ENCODE measurements at regions not wholly inside any gene's neighbourhood (a gene's known extent, or its start where the extent isn't known, plus 50 kb on each side); places are given as distances from the start of the nearest gene placed in this dataset.

GRCh38 chr2:60159519-60159918 is 393.9 kb downstream of the BCL11A start:
- TF ChIP-seq OSR1 (CRISPR knock-in tag; IDR thresholded peaks at IDR 0.05) (no peak), ZNF565 (CRISPR knock-in tag; conservative IDR thresholded peaks at IDR 0.05; ENCODE audit: low read depth) (no peak), PPARA (CRISPR knock-in tag; IDR thresholded peaks at IDR 0.05; ENCODE audit: borderline replicate concordance) (no peak), TSHZ2 (CRISPR knock-in tag; IDR thresholded peaks at IDR 0.05) (no peak), ZC3H10 (CRISPR knock-in tag; IDR thresholded peaks at IDR 0.05) (no peak), ZFP30 (CRISPR knock-in tag; IDR thresholded peaks at IDR 0.05) (no peak), ARNTL (CRISPR knock-in tag; IDR thresholded peaks at IDR 0.05; ENCODE audit: borderline replicate concordance, low read depth) (no peak), CSDC2 (CRISPR knock-in tag; IDR thresholded peaks at IDR 0.05) (no peak)
- no peak for ATAC-seq

- no peak for ATAC-seq
- TF ChIP-seq ESRRG (CRISPR knock-in tag; IDR thresholded peaks at IDR 0.05), result no peak
- TF ChIP-seq TCF4 (CRISPR knock-in tag; IDR thresholded peaks at IDR 0.05; ENCODE audit: borderline replicate concordance), result no peak
- no peak for TF ChIP-seq CSDC2 (CRISPR knock-in tag; IDR thresholded peaks at IDR 0.05)
- no peak for TF ChIP-seq PATZ1 (CRISPR knock-in tag; IDR thresholded peaks at IDR 0.05; ENCODE audit: borderline replicate concordance)
- TF ChIP-seq GLIS3 (CRISPR knock-in tag; IDR thresholded peaks at IDR 0.05), result no peak
- no peak for TF ChIP-seq ISL1 (CRISPR knock-in tag; IDR thresholded peaks at IDR 0.05)
- no peak for TF ChIP-seq TSHZ2 (CRISPR knock-in tag; IDR thresholded peaks at IDR 0.05)
- no peak for TF ChIP-seq ZNF565 (CRISPR knock-in tag; conservative IDR thresholded peaks at IDR 0.05; ENCODE audit: low read depth)
- TF ChIP-seq OSR1 (CRISPR knock-in tag; IDR thresholded peaks at IDR 0.05), result no peak
- TF ChIP-seq ZNF8 (CRISPR knock-in tag; IDR thresholded peaks at IDR 0.05), result no peak
- no peak for TF ChIP-seq ZC3H10 (CRISPR knock-in tag; IDR thresholded peaks at IDR 0.05)
Measured at GRCh38 chr2:60158262-60158661, 395.2 kb downstream of the BCL11A start.

GRCh38 chr2:60157283-60157682 is 396.2 kb downstream of the BCL11A start:
- no peak for TF ChIP-seq PPARA (CRISPR knock-in tag; IDR thresholded peaks at IDR 0.05; ENCODE audit: borderline replicate concordance)
- no peak for TF ChIP-seq ISL1 (CRISPR knock-in tag; IDR thresholded peaks at IDR 0.05)
- no peak for TF ChIP-seq GLIS3 (CRISPR knock-in tag; IDR thresholded peaks at IDR 0.05)
- no peak for TF ChIP-seq ZNF70 (CRISPR knock-in tag; IDR thresholded peaks at IDR 0.05)
- no peak for TF ChIP-seq BACH2 (CRISPR knock-in tag; IDR thresholded peaks at IDR 0.05; ENCODE audit: borderline replicate concordance)
- no peak for TF ChIP-seq TSHZ2 (CRISPR knock-in tag; IDR thresholded peaks at IDR 0.05)
- TF ChIP-seq TOX (CRISPR knock-in tag; IDR thresholded peaks at IDR 0.05; ENCODE audit: borderline replicate concordance), result no peak
- TF ChIP-seq POU6F1 (CRISPR knock-in tag; IDR thresholded peaks at IDR 0.05; ENCODE audit: borderline replicate concordance, low read depth), result no peak
- TF ChIP-seq OSR1 (CRISPR knock-in tag; IDR thresholded peaks at IDR 0.05), result no peak
- TF ChIP-seq CSRNP3 (CRISPR knock-in tag; IDR thresholded peaks at IDR 0.05), result no peak
- no peak for TF ChIP-seq ESRRG (CRISPR knock-in tag; IDR thresholded peaks at IDR 0.05)
- TF ChIP-seq SNAI2 (CRISPR knock-in tag; IDR thresholded peaks at IDR 0.05), result no peak
- TF ChIP-seq TCF4 (CRISPR knock-in tag; IDR thresholded peaks at IDR 0.05; ENCODE audit: borderline replicate concordance), result no peak
- no peak for ATAC-seq
